Ramos (cell line): ENCODE measurements at regions not wholly inside any gene's neighbourhood (a gene's known extent, or its start where the extent isn't known, plus 50 kb on each side); places are given as distances from the start of the nearest gene placed in this dataset.

ENCODE experiments used
- in situ Hi-C: fragments of 300-500 bp; cut with MboI; formaldehyde crosslinking; loops from one replicate; pipeline ENCODE4 v1.14.3; 2022; ENCODE audit warnings: low sequenced_read_pairs; ENCODE audit not compliant: unreplicated experiment

GRCh38 chr9:135006911-135007570 lies 80.4 kb upstream of the OLFM1 start:
- in situ Hi-C loops, result no loop called here

GRCh38 chr9:135007601-135008000 lies 79.9 kb upstream of the OLFM1 start:
- in situ Hi-C loops, result no loop called here

DNA sequence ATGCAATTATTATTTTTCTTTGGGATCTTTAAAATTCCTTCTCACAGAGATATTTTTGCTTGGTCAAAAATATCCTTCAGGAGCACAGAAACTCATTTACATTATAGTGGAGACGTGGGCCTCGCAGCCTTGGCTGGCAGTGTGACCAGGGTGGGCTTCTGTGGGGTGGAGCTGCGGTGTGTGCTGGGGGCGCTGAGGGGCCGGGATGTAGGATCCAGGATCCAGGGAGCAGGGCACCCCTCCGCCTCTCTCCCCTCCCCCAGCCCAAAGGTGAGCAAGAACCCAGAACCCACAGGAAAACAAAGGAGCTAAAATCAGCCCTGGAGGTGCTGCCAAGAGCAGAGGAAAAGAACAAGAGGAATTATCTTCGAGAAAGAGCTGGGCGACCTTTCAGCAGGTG lies 79.1 kb upstream of the OLFM1 start:
- in situ Hi-C loops, result no loop called here

DNA sequence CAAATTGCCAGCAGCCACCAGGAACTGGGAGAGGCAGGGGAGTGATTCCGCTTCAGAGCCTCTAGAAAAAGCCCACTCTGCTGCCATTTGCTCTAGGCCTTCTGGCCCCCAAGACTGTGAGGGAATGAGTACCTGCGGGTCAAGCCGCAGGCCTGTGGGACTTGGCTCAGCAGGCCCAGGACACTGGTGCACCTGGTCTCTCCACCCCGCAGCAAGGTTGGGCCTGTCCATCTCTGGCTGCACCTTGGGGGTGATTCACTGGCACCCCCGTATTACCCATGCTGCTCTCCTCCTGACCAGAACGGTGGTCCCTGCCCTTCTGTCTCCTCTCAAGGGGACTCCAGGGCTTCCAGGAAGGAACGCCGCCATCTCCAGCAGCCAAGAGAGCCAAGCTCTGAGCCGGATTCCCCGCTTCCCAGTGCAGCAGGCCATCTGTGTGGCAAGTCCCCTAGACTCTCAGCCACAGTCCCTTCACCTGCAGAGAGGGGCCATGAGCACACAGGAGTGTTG lies 78.4 kb upstream of the OLFM1 start:
- in situ Hi-C loops, result no loop called here

- in situ Hi-C loops, result no loop called here
Measured at GRCh38 chr9:135009794-135010585, 77.5 kb upstream of the OLFM1 start.

- in situ Hi-C loops, result no loop called here
Measured at GRCh38 chr9:135010586-135010860, 76.9 kb upstream of the OLFM1 start.

- in situ Hi-C loops, result no loop called here
Measured at GRCh38 chr9:135010921-135011320, 76.5 kb upstream of the OLFM1 start.

GRCh38 chr9:135012166-135012565 lies 75.3 kb upstream of the OLFM1 start:
- in situ Hi-C loops, result no loop called here

GRCh38 chr9:135014311-135015010 lies 73.0 kb upstream of the OLFM1 start:
- in situ Hi-C loops, result no loop called here

GRCh38 chr9:135015096-135015495 lies 72.4 kb upstream of the OLFM1 start:
- in situ Hi-C loops, result no loop called here

- in situ Hi-C loops, result no loop called here
Measured at GRCh38 chr9:135015565-135015964, 71.9 kb upstream of the OLFM1 start.

DNA sequence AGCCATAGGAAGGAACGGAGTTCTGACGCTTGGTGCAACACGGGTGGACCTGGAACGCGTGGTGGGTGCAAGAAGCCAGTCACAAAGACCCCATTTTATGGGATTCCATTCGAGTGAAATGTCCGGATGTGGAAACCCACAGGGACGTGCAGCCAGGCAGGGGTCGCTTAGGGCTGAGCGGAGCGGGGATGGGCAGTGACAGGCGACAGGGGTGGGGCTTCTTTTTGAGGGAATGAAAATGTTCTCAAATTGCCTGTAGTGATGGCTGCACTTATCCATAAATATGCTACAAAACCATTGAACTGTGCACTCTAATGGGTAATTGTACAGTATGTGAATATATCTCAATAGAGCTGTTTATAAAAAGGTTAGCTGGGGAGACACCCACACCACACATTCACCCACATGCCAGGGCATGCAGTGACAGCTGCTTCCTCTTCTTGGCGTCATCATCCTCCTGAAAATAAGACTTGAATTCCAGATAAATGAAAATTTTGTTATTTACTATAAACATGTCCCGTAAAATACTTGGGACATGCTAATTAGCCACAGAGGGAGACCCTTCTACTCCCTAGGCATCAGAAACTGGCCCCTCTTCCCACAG lies 71.3 kb upstream of the OLFM1 start:
- in situ Hi-C loops, result no loop called here

DNA sequence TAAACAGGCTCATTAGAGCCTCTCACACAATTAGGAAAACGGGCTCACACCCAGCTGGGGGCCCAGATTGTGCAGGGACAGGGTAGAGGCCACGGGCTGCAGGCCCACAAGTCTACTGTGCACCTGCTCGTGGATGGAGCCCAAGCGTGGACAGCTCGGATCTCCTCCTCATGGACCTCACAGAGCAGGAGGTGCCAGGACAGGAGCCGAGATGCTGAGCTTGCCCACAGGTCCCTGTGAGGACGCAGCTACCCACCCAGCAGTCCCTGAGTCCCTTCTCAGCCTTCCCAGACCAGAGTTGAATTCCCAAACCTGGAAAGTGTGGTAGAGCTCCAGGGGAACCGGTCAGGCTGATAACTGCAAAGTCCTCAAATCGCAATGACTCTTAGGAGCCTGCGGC lies 70.6 kb upstream of the OLFM1 start:
- in situ Hi-C loops, result no loop called here

- in situ Hi-C loops, result no loop called here
Measured at GRCh38 chr9:135017899-135018298, 69.6 kb upstream of the OLFM1 start.

GRCh38 chr9:135018306-135018915 lies 69.1 kb upstream of the OLFM1 start:
- in situ Hi-C loops, result no loop called here

GRCh38 chr9:135019224-135019623 lies 68.2 kb upstream of the OLFM1 start:
- in situ Hi-C loops, result no loop called here

- in situ Hi-C loops, result no loop called here
Measured at GRCh38 chr9:135020481-135021392, 66.7 kb upstream of the OLFM1 start.

GRCh38 chr9:135021393-135021789 lies 66.1 kb upstream of the OLFM1 start:
- in situ Hi-C loops, result no loop called here

DNA sequence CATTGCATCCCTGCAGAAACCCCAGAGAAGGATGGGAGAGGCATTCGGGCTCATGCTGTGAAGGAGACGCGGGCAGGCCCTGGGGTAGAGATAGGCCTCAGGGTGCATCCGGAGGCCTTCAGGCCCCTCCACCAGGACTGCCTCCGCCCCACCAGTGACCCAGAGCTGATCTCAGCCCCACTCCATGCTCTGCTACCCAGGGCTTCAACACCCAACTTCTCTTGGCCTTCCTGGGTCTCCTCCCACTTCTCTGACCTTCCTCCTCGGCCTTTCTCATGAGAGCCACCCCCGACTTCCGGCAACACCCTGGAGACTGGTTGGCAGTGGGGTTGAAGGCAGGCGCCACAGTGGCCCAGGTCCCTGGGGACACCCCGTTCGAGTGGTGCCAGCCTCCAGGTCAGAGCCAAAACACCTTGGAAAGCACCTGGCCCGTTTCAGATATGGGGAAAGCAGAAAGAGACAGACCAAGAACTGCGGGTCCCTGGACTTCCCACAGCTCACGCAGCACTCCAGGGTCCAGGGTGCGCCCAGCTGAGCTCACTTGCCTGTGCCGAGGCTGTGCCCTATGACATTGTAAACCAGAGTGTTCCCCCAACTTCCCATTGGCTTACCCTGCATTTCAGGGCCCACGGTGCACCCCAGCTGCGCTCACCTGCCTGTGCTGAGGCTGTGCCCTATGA lies 65.1 kb upstream of the OLFM1 start:
- in situ Hi-C loops, result no loop called here
